ENCODE measurements at regions not wholly inside any gene's neighbourhood (a gene's known extent, or its start where the extent isn't known, plus 50 kb on each side); places are given as distances from the start of the nearest gene placed in this dataset.
A peak's percentile ranks its signal among the peaks of the same experiment; 100 is the strongest.

DNA sequence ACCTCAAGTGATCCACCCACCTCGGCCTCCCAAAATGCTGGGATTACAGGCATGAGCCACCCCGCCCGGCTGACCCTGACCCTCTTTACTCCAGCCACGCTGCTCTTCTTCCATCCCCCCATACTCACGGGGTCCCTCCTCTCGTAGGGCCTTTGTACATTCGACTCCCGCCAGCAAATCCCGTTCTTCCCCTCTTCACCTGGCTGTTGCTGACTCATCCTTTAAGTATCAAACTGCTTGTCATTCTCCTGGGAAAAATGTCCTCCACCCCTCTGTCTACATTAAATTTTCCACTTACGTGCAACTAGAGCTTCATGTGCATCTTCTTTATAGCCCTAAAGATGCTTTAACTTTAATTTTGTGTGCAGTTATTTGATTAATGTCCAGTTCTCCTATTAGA lies 203.1 kb downstream of the OPA1 start:
- Histone ChIP-seq H3K9me3 (ENCODE audit: control insufficient read depth in 1 of 2, low read length in 2 of 2) (no peaks in the 10 kb centered on the region), H3K4me1 (ENCODE audit: insufficient read depth, low read length) (no peaks in the 10 kb centered on the region), H3K4me3 (ENCODE audit: low read length in 2 of 2) (no peak overlapping the region), H3K27me3 (ENCODE audit: insufficient read depth, low read length) (no peaks in the 10 kb centered on the region), H3K27ac (ENCODE audit: low read depth, low read length) (no peak overlapping the region), H3K36me3 (ENCODE audit: insufficient read depth, low read length) (no peaks in the 10 kb centered on the region)
- ChIA-PET CTCF (ENCODE audit: partially characterized antibody) (interaction anchor here (0.6 kb wide), 1 partner anchor 518 kb away, joined by 3 read pairs; no protein-coding TSS in a partner anchor), POLR2A (ENCODE audit: partially characterized antibody) (no interaction called here)
- Mint-ChIP-seq H3K36me3 (no peaks in the 10 kb centered on the region), H3K9me3 (no peaks in the 10 kb centered on the region), H3K27me3 (peaks cover 7 to 12% of the 10 kb centered on the region in 2 donors), H3K4me1 (no peaks in the 10 kb centered on the region), H3K4me3 (no peak overlapping the region), H3K27ac (no peak overlapping the region)
- intact Hi-C loops (cut with micrococcal nuclease), result no loop called here
- no peak for DNase-seq

- ChIA-PET POLR2A (ENCODE audit: partially characterized antibody) (no interaction called here), CTCF (ENCODE audit: partially characterized antibody) (interaction anchor here (1.2 kb wide), 1 partner anchor 13 kb away, joined by 3 read pairs; no protein-coding TSS in a partner anchor)
- no peak overlapping the region for H3K4me3 ChIP-seq (ENCODE audit: low read length in 2 of 2)
- H3K27me3 ChIP-seq (ENCODE audit: insufficient read depth, low read length), result no peaks in the 10 kb centered on the region
- H3K27ac Mint-ChIP-seq, result no peak overlapping the region
- no peaks in the 10 kb centered on the region for H3K9me3 Mint-ChIP-seq
- H3K4me3 Mint-ChIP-seq, result no peak overlapping the region
- no peaks in the 10 kb centered on the region for H3K36me3 ChIP-seq (ENCODE audit: insufficient read depth, low read length)
- H3K4me1 ChIP-seq (ENCODE audit: insufficient read depth, low read length), result no peaks in the 10 kb centered on the region
- intact Hi-C loops (cut with micrococcal nuclease), result no loop called here
- no peaks in the 10 kb centered on the region for H3K4me1 Mint-ChIP-seq
- H3K27ac ChIP-seq (ENCODE audit: low read depth, low read length), result no peak overlapping the region
- no peak for DNase-seq
- peaks cover 7% of the 10 kb centered on the region in 2 donors for H3K27me3 Mint-ChIP-seq
- no peaks in the 10 kb centered on the region for H3K9me3 ChIP-seq (ENCODE audit: control insufficient read depth in 1 of 2, low read length in 2 of 2)
- no peaks in the 10 kb centered on the region for H3K36me3 Mint-ChIP-seq
Observed at GRCh38 chr3:193797566-193797965, 204.6 kb downstream of the OPA1 start.

- Mint-ChIP-seq H3K36me3 (no peaks in the 10 kb centered on the region), H3K4me1 (no peaks in the 10 kb centered on the region), H3K27ac (no peak overlapping the region), H3K4me3 (no peak overlapping the region), H3K27me3 (peaks cover 5 to 7% of the 10 kb centered on the region in 2 donors), H3K9me3 (no peaks in the 10 kb centered on the region)
- Histone ChIP-seq H3K27ac (ENCODE audit: low read depth, low read length) (no peak overlapping the region), H3K4me3 (ENCODE audit: low read length in 2 of 2) (no peak overlapping the region), H3K9me3 (ENCODE audit: control insufficient read depth in 1 of 2, low read length in 2 of 2) (no peaks in the 10 kb centered on the region), H3K27me3 (ENCODE audit: insufficient read depth, low read length) (no peaks in the 10 kb centered on the region), H3K36me3 (ENCODE audit: insufficient read depth, low read length) (no peaks in the 10 kb centered on the region), H3K4me1 (ENCODE audit: insufficient read depth, low read length) (no peaks in the 10 kb centered on the region)
- CTCF ChIA-PET (ENCODE audit: partially characterized antibody), result interaction anchor here (1.2 kb wide), 1 partner anchor 13 kb away, joined by 3 read pairs; no protein-coding TSS in a partner anchor
- no peak for DNase-seq
- intact Hi-C loops (cut with micrococcal nuclease), result no loop called here
- POLR2A ChIA-PET (ENCODE audit: partially characterized antibody), result no interaction called here
Observed at GRCh38 chr3:193798051-193798450, 205.0 kb downstream of the OPA1 start.

GRCh38 chr3:193800138-193801043 lies 207.4 kb downstream of the OPA1 start:
- H3K4me1 Mint-ChIP-seq, result no peaks in the 10 kb centered on the region
- Histone ChIP-seq H3K27me3 (ENCODE audit: insufficient read depth, low read length) (no peaks in the 10 kb centered on the region), H3K4me1 (ENCODE audit: insufficient read depth, low read length) (no peaks in the 10 kb centered on the region), H3K27ac (ENCODE audit: low read depth, low read length) (no peak overlapping the region), H3K4me3 (ENCODE audit: low read length in 2 of 2) (no peak overlapping the region), H3K9me3 (ENCODE audit: control insufficient read depth in 1 of 2, low read length in 2 of 2) (no peaks in the 10 kb centered on the region), H3K36me3 (ENCODE audit: insufficient read depth, low read length) (no peaks in the 10 kb centered on the region)
- H3K4me3 Mint-ChIP-seq, result no peak overlapping the region
- no peak overlapping the region for H3K27ac Mint-ChIP-seq
- H3K36me3 Mint-ChIP-seq, result no peaks in the 10 kb centered on the region
- peaks cover 2 to 6% of the 10 kb centered on the region in 2 donors for H3K27me3 Mint-ChIP-seq
- intact Hi-C loops (cut with micrococcal nuclease), result no loop called here
- ChIA-PET POLR2A (ENCODE audit: partially characterized antibody) (no interaction called here), CTCF (ENCODE audit: partially characterized antibody) (no interaction called here)
- no peaks in the 10 kb centered on the region for H3K9me3 Mint-ChIP-seq
- DNase-seq, result no peak

DNA sequence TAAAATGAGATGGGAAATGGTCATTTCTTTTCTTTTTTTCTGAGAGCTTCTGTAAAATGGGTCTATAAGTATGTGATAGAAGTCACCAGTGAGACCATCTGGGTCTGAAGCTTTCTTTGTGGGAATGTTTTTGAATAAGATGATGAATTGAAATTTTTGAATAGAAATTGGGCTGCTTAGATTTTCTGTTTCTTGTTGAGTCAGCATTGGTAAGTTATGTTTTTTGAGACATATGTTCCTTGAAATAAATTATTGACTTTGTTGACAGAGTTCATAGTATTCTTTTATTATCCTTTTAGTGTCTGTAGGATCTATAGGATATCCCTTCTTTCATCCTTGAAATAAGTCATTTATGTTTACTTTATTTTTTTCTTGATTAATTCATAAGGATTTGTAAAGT lies 208.1 kb downstream of the OPA1 start:
- ChIA-PET POLR2A (ENCODE audit: partially characterized antibody) (no interaction called here), CTCF (ENCODE audit: partially characterized antibody) (no interaction called here)
- Mint-ChIP-seq H3K4me3 (no peak overlapping the region), H3K36me3 (no peaks in the 10 kb centered on the region), H3K4me1 (no peaks in the 10 kb centered on the region), H3K27me3 (peaks cover 2 to 4% of the 10 kb centered on the region in 2 donors), H3K9me3 (no peaks in the 10 kb centered on the region), H3K27ac (peak overlapping the region in 1 of 7 donors; percentile 5)
- Histone ChIP-seq H3K27ac (ENCODE audit: low read depth, low read length) (no peak overlapping the region), H3K4me1 (ENCODE audit: insufficient read depth, low read length) (no peaks in the 10 kb centered on the region), H3K36me3 (ENCODE audit: insufficient read depth, low read length) (no peaks in the 10 kb centered on the region), H3K4me3 (ENCODE audit: low read length in 2 of 2) (no peak overlapping the region), H3K27me3 (ENCODE audit: insufficient read depth, low read length) (no peaks in the 10 kb centered on the region), H3K9me3 (ENCODE audit: control insufficient read depth in 1 of 2, low read length in 2 of 2) (no peaks in the 10 kb centered on the region)
- intact Hi-C loops (cut with micrococcal nuclease), result no loop called here
- DNase-seq, result no peak

- Mint-ChIP-seq H3K4me3 (no peak overlapping the region), H3K9me3 (no peaks in the 10 kb centered on the region), H3K4me1 (no peaks in the 10 kb centered on the region), H3K27ac (no peak overlapping the region), H3K27me3 (peaks cover 2 to 3% of the 10 kb centered on the region in 2 donors), H3K36me3 (no peaks in the 10 kb centered on the region)
- DNase-seq, result no peak
- Histone ChIP-seq H3K9me3 (ENCODE audit: control insufficient read depth in 1 of 2, low read length in 2 of 2) (no peaks in the 10 kb centered on the region), H3K27me3 (ENCODE audit: insufficient read depth, low read length) (no peaks in the 10 kb centered on the region), H3K27ac (ENCODE audit: low read depth, low read length) (no peak overlapping the region), H3K36me3 (ENCODE audit: insufficient read depth, low read length) (no peaks in the 10 kb centered on the region), H3K4me1 (ENCODE audit: insufficient read depth, low read length) (no peaks in the 10 kb centered on the region), H3K4me3 (ENCODE audit: low read length in 2 of 2) (no peak overlapping the region)
- POLR2A ChIA-PET (ENCODE audit: partially characterized antibody), result no interaction called here
- intact Hi-C loops (cut with micrococcal nuclease), result no loop called here
- CTCF ChIA-PET (ENCODE audit: partially characterized antibody), result no interaction called here
Observed at GRCh38 chr3:193803288-193803687, 210.3 kb downstream of the OPA1 start.

GRCh38 chr3:193805448-193805847 lies 212.4 kb downstream of the OPA1 start:
- Histone ChIP-seq H3K27ac (ENCODE audit: low read depth, low read length) (no peak overlapping the region), H3K27me3 (ENCODE audit: insufficient read depth, low read length) (no peaks in the 10 kb centered on the region), H3K36me3 (ENCODE audit: insufficient read depth, low read length) (no peaks in the 10 kb centered on the region), H3K4me3 (ENCODE audit: low read length in 2 of 2) (no peak overlapping the region), H3K4me1 (ENCODE audit: insufficient read depth, low read length) (no peaks in the 10 kb centered on the region), H3K9me3 (ENCODE audit: control insufficient read depth in 1 of 2, low read length in 2 of 2) (no peaks in the 10 kb centered on the region)
- Mint-ChIP-seq H3K4me3 (no peak overlapping the region), H3K36me3 (no peaks in the 10 kb centered on the region), H3K27me3 (peaks cover 2 to 3% of the 10 kb centered on the region in 2 donors), H3K27ac (no peak overlapping the region), H3K4me1 (no peaks in the 10 kb centered on the region), H3K9me3 (no peaks in the 10 kb centered on the region)
- CTCF ChIA-PET (ENCODE audit: partially characterized antibody), result no interaction called here
- no peak for DNase-seq
- POLR2A ChIA-PET (ENCODE audit: partially characterized antibody), result interaction anchor here (1.2 kb wide), 1 partner anchor 512 kb away, joined by 3 read pairs; no protein-coding TSS in a partner anchor
- intact Hi-C loops (cut with micrococcal nuclease), result no loop called here

All from CD4-positive, alpha-beta memory T cell (primary cell).